Right forelimb (tissue), 1 donor: ENCODE measurements at regions not wholly inside any gene's neighbourhood (a gene's known extent, or its start where the extent isn't known, plus 50 kb on each side); places are given as distances from the start of the nearest gene placed in this dataset.
"Not testable (repeated sequence)": the region's sequence is repeated elsewhere in the genome, so short reads cannot be mapped to it uniquely, and the experiment has no call there.

Source experiments
- DNase-seq: peaks from one replicate; pipeline ENCODE4 v3.0.0-alpha.2; 2018

DNA sequence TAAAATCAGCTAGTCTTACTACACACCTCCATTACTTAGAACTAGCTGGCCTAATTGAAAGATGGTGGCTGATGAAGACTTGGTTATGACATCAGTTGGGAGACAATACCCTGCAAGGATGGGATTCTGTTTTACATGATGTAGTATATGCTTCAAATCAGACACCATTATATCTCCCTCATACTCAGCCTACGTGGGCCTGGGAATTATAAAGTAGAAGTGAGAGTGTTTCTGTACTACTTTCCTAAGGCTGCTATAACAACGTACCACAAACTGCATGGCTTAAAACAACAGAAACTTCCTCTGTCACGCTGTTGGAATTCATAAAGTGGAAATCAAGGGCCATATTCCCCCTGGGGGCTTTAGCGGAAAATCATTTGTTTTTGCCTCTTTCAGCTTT, 190.4 kb downstream of the PAH start:
- no peak for DNase-seq

DNA sequence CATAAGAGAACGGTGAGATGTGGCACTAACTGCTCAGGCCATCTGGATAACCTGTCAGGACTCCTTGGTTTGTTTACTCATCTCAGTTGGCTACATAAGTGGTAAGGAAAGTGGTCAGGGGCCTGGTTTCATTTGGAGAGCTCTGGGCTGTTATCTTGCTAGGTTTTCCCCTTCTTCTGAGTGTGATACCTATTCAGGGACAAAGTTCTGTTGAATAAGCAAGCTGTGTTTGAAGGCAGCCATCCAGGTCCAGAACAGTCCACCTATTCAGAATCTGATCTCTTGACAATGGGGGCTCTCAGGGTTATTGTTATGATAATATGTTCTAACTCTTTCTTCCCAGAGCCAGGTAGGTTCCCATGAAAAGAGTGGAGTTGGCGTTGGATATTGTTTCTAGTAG, 194.9 kb downstream of the PAH start:
- DNase-seq, result no peak

GRCh38 chr12:102708108-102708507, 208.9 kb downstream of the PAH start:
- no peak for DNase-seq

DNA sequence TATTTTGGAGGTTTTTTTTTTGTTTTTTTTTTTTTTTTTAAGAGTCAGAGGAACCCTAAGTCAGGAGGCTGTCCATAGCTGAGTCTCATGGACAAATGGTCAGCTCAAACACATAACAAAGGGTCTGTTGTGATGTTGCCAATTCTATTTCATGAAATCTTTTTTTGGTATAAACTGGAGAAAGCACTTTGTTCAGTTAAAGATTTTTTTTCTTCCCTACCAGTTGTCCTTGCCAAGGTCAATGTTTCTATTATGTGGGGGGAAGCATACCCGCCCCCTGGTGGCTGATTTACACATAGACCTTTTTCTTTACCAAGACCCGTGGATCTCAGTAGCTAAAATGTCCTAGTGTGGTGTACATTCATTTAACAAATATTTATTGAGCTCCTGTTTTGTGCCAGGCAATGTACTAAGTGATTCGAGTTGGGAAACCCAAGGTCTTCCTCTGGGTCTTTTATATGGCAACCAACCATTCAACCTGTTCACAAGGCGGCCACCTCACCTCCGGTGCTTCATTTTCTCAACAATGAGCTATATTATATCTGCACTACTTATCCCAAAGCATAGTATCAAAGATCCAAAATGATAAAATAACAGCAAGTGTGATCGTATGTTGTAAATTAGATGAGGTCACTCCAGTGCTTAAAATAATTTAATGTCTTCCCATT, 214.5 kb downstream of the PAH start:
- peak; percentile 53 for DNase-seq

DNA sequence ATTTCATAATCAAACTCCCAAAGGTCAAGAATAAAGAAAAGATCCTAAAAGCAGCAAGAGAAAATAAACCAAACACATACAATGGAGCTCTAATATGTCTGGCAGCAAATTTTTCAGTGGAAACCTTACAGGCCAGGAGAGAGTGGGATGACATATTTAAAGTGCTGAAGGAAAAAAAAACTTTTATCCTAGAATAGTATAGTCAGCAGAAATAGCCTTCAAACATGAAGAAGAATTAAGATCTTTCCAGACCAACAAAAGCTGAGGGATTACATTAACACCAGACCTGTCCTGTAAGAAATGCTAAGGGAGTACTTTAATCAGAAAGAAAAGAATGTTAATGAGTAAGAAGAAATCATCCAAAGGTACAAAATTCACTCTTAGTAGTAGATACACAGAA, 215.7 kb upstream of the IGF1 start:
- DNase-seq, result no peak

DNA sequence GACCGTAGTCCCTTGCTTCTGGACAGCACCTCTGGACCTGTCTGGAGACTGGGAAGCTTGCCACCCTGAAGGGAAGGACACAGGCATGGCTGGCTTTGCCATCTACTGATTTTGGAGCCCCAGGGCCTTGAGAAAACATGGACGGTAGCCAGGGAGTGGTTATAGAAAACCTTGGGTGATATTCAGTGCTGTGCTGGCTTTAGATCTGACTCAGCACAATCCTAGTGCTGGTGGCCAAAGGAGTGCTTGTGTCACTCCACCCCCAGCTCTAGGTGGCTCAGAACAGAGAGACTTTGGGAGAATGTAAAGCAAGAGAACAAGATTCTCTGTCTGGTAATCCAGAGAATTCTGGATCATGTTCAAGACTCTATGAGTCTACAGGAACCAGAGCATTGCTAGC, 214.5 kb upstream of the IGF1 start:
- DNase-seq, result no peak

DNA sequence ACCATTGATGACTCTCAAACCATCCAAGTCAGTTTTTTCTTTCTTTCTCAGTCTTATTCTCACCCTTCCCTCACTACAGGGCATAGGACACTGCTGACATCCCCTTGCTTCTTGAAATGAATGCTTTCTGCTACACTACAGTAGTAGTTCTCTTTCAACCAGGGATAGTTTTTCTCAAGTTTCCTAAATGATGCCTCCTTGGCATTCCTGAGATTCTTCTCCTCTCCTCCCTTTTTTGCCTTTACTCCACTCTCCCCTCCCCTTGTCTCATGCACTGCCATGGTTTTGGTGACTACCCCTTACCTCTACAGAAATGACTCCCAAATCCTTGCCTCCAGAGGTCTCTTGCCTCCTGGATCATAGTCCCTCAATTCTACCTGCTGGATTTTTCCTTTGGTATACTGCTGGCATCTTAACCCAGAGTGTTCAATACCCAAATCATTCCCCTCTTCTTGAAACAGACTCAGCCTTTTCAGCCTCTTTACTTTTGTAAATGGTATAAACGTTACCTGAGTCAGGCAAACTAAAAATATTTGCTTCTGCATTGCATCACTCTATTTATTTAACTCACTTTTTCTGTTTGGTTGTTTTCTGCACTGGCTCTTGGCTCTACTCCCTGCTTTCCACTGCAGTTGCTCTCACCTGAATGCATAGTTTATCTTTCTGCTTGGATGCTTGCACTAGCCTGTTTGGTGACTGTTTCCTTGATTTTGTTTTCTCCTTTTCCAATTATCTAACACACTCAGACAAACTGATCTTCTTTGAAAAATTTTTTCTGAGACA, 211.6 kb upstream of the IGF1 start:
- DNase-seq, result no peak

DNA sequence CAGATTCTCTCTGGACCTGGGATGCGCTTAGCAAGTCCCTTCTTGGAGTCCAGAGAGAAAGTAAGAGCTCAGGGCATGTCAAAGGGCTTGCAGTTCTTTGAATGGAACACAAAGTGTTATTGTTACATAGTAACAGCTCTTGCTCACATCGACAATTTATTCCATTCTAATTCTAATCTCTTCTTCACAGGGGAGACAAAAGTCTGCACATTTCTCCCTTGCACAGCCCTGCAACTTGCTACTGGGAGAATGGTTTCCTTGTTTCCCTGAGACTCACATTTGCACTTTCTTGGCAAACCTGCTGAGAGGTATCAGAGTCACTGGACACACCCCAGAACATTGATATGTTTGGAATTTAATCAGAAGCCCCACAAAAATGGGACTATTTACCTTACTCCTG, 209.9 kb upstream of the IGF1 start:
- no peak for DNase-seq

DNA sequence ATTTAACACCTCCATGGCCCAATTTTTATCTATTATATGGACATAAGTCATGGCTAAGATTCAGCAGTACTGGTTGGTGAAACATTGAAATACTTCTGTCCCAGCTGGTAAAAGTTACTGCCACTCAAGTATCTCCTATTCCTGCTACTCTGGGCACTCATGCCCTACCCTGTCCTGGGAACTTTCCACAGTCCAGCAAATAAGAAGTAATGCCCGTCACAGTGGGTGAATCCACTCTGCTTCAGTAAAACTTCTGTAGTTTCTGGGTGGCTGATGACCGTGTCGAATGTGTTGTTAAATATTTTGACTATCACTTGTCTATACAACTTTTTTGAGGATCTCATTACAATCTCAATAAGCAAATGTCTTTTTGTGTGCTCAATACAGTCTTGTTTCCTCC, 209.3 kb upstream of the IGF1 start:
- no peak for DNase-seq

DNA sequence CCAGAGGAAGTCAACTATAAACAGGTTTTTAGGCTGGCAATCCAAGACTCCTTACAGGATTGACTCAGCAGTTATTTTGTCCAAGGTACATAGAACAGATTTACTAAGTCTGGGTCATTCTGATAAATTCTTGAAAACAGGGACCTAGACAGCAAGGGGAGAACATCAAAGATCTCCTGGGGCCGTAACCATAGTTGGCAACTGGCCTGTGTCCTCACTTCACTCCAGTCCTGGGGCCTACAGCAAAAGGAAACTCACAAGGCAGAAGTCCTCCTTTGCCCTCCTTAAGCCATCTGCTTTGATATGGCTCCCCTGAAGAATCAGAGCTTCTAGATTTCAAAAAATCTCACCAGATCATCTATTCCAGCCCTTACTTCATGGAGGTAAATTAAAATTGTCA, 207.2 kb upstream of the IGF1 start:
- no peak for DNase-seq

DNA sequence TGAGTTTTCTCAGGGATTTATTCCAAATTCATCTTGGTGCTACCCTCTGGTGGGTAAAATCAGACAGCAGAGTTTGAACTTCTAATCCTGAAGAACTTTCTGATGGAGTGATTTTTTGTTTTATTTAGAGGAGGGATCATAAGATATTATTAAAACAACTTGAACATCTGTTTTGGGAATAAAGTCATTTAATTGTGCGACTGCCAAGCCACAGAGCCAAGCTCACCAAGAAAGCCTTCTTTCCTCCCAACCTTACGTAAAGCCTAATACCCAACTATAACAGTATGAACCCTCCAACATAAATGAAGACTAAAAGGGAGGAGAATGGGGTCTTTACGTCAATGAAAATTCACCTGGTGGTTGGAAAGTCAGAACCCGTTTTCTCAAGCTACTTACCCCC, 205.5 kb upstream of the IGF1 start:
- no peak for DNase-seq

DNA sequence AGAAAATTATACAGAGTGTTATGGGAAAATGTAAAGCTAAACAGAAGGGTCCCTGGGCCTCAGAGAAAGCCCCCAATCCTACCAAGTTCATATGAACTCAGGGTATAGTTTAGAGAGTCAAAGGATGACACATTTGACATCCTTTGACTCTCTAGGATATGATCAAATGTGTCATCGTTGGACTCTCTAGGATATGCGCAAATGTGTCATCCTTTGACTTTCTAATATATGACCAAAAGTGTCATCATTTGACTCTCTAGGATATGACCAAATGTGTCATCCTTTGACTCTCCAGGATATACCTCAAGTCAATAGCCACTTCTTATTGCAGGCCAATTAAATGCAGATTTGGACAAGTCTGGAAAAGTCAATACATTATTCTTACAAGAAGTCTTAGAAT, 204.8 kb upstream of the IGF1 start:
- DNase-seq, result no peak

- peak; percentile 42 for DNase-seq
Measured at GRCh38 chr12:102682366-102683289, 202.3 kb upstream of the IGF1 start.

DNA sequence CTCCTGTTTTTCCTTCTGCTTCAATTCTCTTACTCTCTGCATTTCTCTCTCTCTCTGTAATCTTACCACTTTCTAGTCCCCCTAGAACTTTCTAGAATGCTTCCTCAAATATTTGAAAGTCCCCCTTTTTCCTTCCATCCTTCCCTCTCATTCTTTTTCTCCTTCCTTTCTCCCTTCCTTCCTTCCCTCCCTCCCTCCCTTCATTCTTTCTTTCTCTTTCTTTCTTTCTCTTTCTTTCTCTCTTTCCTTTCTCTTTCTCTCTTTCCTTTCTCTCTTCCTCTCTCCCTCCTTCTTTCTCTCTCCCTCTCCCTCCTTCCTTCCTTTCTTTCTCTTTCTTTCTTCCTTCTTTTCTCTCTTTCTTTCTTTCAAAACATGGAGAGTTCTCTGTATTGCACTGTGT, 201.4 kb upstream of the IGF1 start:
- no peak for DNase-seq

- DNase-seq, result no peak
Measured at GRCh38 chr12:102681309-102681708, 200.9 kb upstream of the IGF1 start.

DNA sequence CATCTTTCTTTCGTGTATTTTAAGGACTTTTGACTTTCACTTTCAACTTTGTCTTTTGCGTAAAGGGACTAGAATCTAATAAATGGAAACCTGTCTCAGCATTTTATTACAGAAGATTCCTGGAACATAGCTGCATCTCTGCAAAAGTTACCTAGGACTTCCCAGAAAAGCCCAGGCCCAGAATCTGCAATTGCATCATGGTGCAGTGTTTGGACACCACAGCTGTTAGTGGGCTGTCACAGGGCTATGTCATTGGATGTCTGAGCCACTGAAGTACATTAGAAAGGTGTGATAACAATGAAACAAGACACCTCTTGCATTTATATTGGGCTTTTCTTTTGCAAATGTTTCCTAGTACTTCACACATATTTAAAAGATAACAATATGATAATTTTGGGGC, 199.9 kb upstream of the IGF1 start:
- DNase-seq, result no peak

DNA sequence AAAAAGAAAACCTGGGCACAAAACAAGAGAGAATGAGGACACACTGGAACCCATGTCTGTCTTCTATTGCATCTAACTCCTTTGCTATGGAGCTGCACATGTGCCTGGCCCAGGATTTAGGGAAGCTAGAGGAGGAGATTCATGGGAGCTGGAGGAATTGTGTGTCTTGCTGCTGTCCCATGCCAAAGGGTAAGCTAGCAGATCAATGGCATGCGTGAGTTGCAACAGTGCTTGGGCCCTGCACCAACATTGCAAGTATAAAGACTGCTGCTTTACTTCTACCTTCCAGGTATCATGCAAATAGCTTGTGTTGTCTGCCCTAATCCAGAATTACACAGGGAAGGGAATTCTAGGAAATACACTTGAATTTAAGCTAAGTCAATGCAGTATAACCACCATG, 196.4 kb upstream of the IGF1 start:
- no peak for DNase-seq

GRCh38 chr12:102675672-102676071, 195.3 kb upstream of the IGF1 start:
- DNase-seq, result no peak

DNA sequence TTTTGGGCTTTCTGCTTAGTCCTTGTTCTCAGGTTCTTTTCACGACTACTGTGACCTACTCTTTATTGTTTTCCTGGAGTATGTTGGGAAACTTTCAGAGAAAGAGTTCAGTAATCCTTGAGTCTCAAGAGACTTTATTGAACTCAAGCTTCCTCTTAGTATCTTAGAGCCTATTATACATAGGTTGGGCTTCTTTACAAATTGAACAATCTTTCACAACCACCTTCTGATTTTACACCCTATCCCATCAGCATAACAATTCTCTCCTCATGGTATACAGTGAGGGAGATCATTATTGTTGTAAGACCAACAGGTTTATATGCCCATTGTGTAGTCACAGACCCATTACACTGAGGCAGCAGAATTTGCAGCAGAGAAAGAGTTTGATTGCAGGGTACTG, 193.2 kb upstream of the IGF1 start:
- DNase-seq, result no peak

DNA sequence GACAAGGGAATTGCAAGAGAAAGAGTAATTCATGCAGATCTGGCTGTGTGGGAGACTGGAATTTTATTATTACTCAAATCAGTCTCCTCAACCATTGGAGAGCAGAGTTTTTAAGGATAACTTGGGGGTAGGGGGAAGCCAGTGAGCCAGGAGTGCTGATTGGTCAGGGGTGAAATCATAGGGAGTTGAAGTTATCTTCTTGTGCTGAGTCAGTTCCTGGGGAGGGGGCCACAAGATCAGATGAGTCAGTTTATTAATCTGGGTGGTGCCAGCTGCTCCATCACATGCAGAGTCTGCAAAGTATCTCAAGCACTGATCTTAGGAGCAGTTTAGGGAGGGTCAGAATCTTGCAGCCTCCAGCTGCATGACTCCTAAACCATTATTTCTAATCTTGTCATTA, 191.8 kb upstream of the IGF1 start:
- DNase-seq, result not testable (repeated sequence)

- no peak for DNase-seq
Measured at GRCh38 chr12:102669056-102669455, 188.7 kb upstream of the IGF1 start.

DNA sequence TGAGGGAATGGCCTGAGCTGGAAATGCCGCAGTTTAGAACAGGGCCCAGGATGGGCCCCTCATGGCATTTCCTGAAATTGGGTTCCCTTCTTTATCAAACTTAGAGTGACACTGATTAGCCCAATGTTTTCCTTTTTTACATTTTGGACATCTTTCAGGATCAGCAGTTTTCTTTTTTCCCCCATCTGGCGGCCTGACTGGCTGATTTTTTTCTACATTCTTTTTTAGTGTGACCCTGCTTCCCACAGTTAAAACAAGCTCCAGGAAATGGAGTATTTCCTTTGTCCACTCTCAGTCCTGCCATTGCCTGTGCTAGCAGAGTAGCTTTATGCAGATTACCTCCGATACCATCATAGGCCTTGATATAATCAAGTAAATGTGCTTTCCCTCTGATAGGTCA, 185.8 kb upstream of the IGF1 start:
- not testable (repeated sequence) for DNase-seq

DNA sequence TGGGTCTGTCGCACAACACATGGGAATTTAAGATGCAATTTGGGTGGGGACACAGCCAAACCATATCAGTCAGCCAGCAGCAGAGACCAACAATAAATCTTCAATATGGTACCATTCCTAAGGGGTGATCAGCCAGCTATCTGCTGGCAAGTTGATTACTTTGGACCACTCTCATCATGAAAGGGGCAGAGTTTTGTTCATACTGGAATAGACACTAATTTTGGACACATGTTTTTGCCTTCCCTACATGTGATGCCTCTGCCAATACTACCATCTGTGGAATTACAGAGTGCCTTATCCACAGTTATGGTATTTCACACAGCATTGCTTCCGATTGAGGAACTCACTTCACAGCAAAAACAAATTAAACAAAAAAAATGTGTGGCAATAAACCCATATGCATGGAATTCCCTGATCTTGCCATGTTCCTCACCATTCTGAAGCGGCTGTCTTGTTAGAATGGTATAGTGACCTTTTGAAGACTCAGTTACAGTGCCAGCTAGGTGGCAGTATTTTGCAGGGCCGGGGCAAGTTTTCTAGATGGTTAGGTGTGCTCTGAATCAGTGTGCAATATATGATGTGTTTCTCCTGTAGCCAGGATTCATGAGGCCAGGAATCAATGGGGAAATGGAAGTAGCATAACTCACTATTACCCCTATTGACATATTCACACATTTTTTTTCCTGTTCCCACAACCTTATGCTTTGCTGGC, 179.0 kb upstream of the IGF1 start:
- DNase-seq, result no peak
